ENCODE measurements at regions not wholly inside any gene's neighbourhood (a gene's known extent, or its start where the extent isn't known, plus 50 kb on each side); places are given as distances from the start of the nearest gene placed in this dataset.

DNA sequence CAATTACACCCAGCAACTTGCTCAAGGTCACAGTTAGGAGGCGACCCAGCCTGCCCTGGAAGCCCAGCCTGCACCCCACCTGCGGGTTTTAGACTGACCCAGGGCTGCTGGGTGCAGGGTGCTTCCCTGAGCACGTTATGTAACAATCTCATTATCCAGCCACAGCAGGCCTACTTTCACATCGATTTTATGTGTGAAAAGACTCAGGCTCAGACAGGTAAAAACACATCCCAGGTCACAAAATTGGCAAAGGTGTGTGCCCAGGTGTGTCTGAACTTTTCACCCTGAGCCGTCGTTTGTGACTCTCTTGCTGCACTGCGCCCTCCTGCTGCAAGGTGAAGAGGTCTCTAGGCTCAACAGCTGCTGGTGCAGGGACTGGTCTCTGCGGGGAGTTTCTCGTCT, 668.2 kb upstream of the HS6ST1 start:
- no peaks in the 10 kb centered on the region for H3K4me1 ChIP-seq (ENCODE audit: control insufficient read depth in 4 of 4, insufficient read depth in 4 of 4, low read length in 3 of 4)
- no peak overlapping the region for H3K27ac ChIP-seq (ENCODE audit: low read depth in 1 of 2, low read length in 2 of 2)
- no peaks in the 10 kb centered on the region for H3K36me3 ChIP-seq (ENCODE audit: control insufficient read depth in 4 of 4, insufficient read depth in 3 of 4, low read depth in 1 of 4, low read length in 3 of 4)
- TF ChIP-seq HNF4G (IDR thresholded peaks at IDR 0.05): no peak
- TF ChIP-seq NR2F2 (IDR thresholded peaks at IDR 0.05): no peak
- TF ChIP-seq EGR1 (IDR thresholded peaks at IDR 0.05; ENCODE audit: low read depth in 2 of 2): no peak
- TF ChIP-seq RXRA (IDR thresholded peaks at IDR 0.05): no peak
- no peak for TF ChIP-seq FOXA2 (IDR thresholded peaks at IDR 0.05)
- TF ChIP-seq, protein P1, sequence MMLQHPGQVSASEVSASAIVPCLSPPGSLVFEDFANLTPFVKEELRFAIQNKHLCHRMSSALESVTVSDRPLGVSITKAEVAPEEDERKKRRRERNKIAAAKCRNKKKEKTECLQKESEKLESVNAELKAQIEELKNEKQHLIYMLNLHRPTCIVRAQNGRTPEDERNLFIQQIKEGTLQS (IDR thresholded peaks at IDR 0.05): no peak
- TF ChIP-seq TAF1 (conservative IDR thresholded peaks at IDR 0.05): no peak
- no peak for TF ChIP-seq JUND (IDR thresholded peaks at IDR 0.05)
- no peak for TF ChIP-seq FOXA1 (IDR thresholded peaks at IDR 0.05)
- no peak for TF ChIP-seq RAD21 (IDR thresholded peaks at IDR 0.05)
- no peak for TF ChIP-seq GABPA (IDR thresholded peaks at IDR 0.05 in 1 of 2, conservative IDR thresholded peaks at IDR 0.05 in 1 of 2)
- TF ChIP-seq HNF4A (conservative IDR thresholded peaks at IDR 0.05): no peak
- TF ChIP-seq, protein P2, sequence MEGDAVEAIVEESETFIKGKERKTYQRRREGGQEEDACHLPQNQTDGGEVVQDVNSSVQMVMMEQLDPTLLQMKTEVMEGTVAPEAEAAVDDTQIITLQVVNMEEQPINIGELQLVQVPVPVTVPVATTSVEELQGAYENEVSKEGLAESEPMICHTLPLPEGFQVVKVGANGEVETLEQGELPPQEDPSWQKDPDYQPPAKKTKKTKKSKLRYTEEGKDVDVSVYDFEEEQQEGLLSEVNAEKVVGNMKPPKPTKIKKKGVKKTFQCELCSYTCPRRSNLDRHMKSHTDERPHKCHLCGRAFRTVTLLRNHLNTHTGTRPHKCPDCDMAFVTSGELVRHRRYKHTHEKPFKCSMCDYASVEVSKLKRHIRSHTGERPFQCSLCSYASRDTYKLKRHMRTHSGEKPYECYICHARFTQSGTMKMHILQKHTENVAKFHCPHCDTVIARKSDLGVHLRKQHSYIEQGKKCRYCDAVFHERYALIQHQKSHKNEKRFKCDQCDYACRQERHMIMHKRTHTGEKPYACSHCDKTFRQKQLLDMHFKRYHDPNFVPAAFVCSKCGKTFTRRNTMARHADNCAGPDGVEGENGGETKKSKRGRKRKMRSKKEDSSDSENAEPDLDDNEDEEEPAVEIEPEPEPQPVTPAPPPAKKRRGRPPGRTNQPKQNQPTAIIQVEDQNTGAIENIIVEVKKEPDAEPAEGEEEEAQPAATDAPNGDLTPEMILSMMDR (IDR thresholded peaks at IDR 0.05; ENCODE audit: low read depth, low read length, missing input control): no peak
- no peak for TF ChIP-seq SP1 (IDR thresholded peaks at IDR 0.05)
- 63% methylated on average over 9 of the region's 9 CpGs for WGBS
- H3K4me3 ChIP-seq (ENCODE audit: low read depth in 1 of 3, low read length in 3 of 3): no peak overlapping the region
- DNase-seq (ENCODE audit: low spot score): no peak
- H3K27me3 ChIP-seq (ENCODE audit: control insufficient read depth in 4 of 4, insufficient read depth in 4 of 4, low read length in 3 of 4): no peaks in the 10 kb centered on the region
- H3K9me3 ChIP-seq (ENCODE audit: control insufficient read depth in 4 of 4, low read length in 3 of 4): peaks cover 0 to 2% (median 0%) of the 10 kb centered on the region in 4 donors
- no peak overlapping the region for H3K9ac ChIP-seq (ENCODE audit: low read depth in 1 of 2, low read length in 2 of 2)

DNA sequence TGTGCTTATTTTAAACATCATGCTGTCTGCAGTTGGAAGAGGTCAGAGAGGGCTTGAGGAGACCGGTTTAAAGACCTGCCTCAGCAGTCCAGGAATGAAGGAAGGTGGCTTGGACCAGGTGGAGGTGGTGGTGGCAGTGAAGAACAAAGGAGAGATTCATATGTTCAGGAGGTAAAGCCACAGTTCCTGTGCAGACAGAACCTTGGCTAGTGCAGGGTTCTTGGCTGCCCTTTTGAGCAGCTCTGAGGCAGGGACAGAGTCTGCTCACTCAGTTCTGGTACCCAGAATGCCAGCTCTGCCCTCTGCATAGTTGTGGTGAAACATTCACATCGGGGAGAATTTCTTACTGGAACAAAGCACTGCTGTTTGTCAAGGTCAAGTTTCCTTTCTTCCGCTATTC, 669.7 kb upstream of the HS6ST1 start:
- Histone ChIP-seq H3K9me3 (ENCODE audit: control insufficient read depth in 4 of 4, low read length in 3 of 4) (peaks cover 0 to 2% (median 0%) of the 10 kb centered on the region in 4 donors), H3K9ac (ENCODE audit: low read depth in 1 of 2, low read length in 2 of 2) (no peak overlapping the region), H3K36me3 (ENCODE audit: control insufficient read depth in 4 of 4, insufficient read depth in 3 of 4, low read depth in 1 of 4, low read length in 3 of 4) (no peaks in the 10 kb centered on the region), H3K4me3 (ENCODE audit: low read depth in 1 of 3, low read length in 3 of 3) (no peak overlapping the region), H3K27ac (ENCODE audit: low read depth in 1 of 2, low read length in 2 of 2) (no peak overlapping the region), H3K27me3 (ENCODE audit: control insufficient read depth in 4 of 4, insufficient read depth in 4 of 4, low read length in 3 of 4) (no peaks in the 10 kb centered on the region), H3K4me1 (ENCODE audit: control insufficient read depth in 4 of 4, insufficient read depth in 4 of 4, low read length in 3 of 4) (no peaks in the 10 kb centered on the region)
- DNase-seq (ENCODE audit: low spot score): no peak
- no peak for TF ChIP-seq GABPA (IDR thresholded peaks at IDR 0.05 in 1 of 2, conservative IDR thresholded peaks at IDR 0.05 in 1 of 2)
- TF ChIP-seq, protein P3, sequence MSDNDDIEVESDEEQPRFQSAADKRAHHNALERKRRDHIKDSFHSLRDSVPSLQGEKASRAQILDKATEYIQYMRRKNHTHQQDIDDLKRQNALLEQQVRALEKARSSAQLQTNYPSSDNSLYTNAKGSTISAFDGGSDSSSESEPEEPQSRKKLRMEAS (IDR thresholded peaks at IDR 0.05): no peak
- TF ChIP-seq HNF4A (conservative IDR thresholded peaks at IDR 0.05): no peak
- TF ChIP-seq, protein P2 (IDR thresholded peaks at IDR 0.05; ENCODE audit: low read depth, low read length, missing input control): no peak
- no peak for TF ChIP-seq NR2F2 (IDR thresholded peaks at IDR 0.05)
- TF ChIP-seq SP1 (IDR thresholded peaks at IDR 0.05): no peak
- WGBS: 65% methylated on average over 3 of the region's 3 CpGs

Measured in liver (tissue), 8 donors.